Stimulated activated CD8-positive, alpha-beta memory T cell treated with anti-CD3 and anti-CD28 coated beads, Interleukin-7, amount 100 ng/mL, for 4 hours (primary cell): ENCODE measurements at regions not wholly inside any gene's neighbourhood (a gene's known extent, or its start where the extent isn't known, plus 50 kb on each side); places are given as distances from the start of the nearest gene placed in this dataset.
"Not testable (repeated sequence)": the region's sequence is repeated elsewhere in the genome, so short reads cannot be mapped to it uniquely, and the experiment has no call there.

Experiments used
- DNase-seq, 2 donors: peaks; one replicate each; pipeline ENCODE4 v3.0.0-alpha.2; 2020; ENCODE audit warnings: low read depth in 2 of 2

GRCh38 chr11:12585861-12586260, 88.4 kb upstream of the TEAD1 start:
- no peak for DNase-seq

- DNase-seq: no peak
These were observed 86.8 kb upstream of the TEAD1 start for GRCh38 chr11:12587333-12587991.

GRCh38 chr11:12591706-12592105, 82.5 kb upstream of the TEAD1 start:
- DNase-seq: no peak

- no peak for DNase-seq
These were observed 81.9 kb upstream of the TEAD1 start for GRCh38 chr11:12592283-12592682.

- DNase-seq: not testable (repeated sequence)
These were observed 79.0 kb upstream of the TEAD1 start for GRCh38 chr11:12595089-12595847.

- no peak for DNase-seq
These were observed 75.6 kb upstream of the TEAD1 start for GRCh38 chr11:12598330-12599256.

- DNase-seq: peak in 1 of 2 donors; percentile 1
These were observed 74.6 kb upstream of the TEAD1 start for GRCh38 chr11:12599408-12600143.

GRCh38 chr11:12600829-12601228, 73.4 kb upstream of the TEAD1 start:
- no peak for DNase-seq

- no peak for DNase-seq
These were observed 71.8 kb upstream of the TEAD1 start for GRCh38 chr11:12602421-12602820.

GRCh38 chr11:12603143-12604088, 70.8 kb upstream of the TEAD1 start:
- DNase-seq: no peak

- DNase-seq: no peak
These were observed 69.6 kb upstream of the TEAD1 start for GRCh38 chr11:12604557-12605153.

GRCh38 chr11:12606597-12606996, 67.6 kb upstream of the TEAD1 start:
- no peak for DNase-seq

- DNase-seq: not testable (repeated sequence)
These were observed 65.5 kb upstream of the TEAD1 start for GRCh38 chr11:12608678-12609077.

GRCh38 chr11:12611352-12611751, 62.9 kb upstream of the TEAD1 start:
- DNase-seq: no peak

- no peak for DNase-seq
These were observed 56.6 kb upstream of the TEAD1 start for GRCh38 chr11:12617632-12618031.

GRCh38 chr11:12618743-12619540, 55.3 kb upstream of the TEAD1 start:
- DNase-seq: no peak

GRCh38 chr11:12623869-12624268, 50.4 kb upstream of the TEAD1 start:
- DNase-seq: no peak
